ENCODE measurements at regions not wholly inside any gene's neighbourhood (a gene's known extent, or its start where the extent isn't known, plus 50 kb on each side); places are given as distances from the start of the nearest gene placed in this dataset.
"Not testable (repeated sequence)": the region's sequence is repeated elsewhere in the genome, so short reads cannot be mapped to it uniquely, and the experiment has no call there.

DNA sequence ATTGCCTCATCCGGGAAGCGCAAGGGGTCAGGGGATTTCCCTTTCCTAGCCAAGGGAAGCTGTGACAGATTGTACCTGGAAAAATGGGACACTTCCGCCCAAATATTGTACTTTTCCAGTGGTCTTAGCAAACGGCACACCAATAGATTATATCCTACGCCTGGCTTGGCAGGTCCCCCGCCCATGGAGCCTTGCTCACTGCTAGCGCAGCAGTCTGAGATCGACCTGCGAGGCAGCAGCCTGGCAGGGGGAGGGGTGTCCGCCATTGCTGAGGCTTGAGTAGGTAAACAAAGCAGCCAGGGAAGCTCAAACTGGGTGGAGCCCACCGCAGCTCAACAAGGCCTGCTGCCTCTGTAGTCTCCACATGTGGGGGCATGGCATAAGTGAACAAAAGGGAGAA, 1075.4 kb upstream of the GOT2 start:
- not testable (repeated sequence) for TF ChIP-seq CTCF (IDR thresholded peaks at IDR 0.05 in 4 of 5, conservative IDR thresholded peaks at IDR 0.05 in 1 of 5); POLR2A (IDR thresholded peaks at IDR 0.05)
